ENCODE measurements at regions not wholly inside any gene's neighbourhood (a gene's known extent, or its start where the extent isn't known, plus 50 kb on each side); places are given as distances from the start of the nearest gene placed in this dataset.

DNA sequence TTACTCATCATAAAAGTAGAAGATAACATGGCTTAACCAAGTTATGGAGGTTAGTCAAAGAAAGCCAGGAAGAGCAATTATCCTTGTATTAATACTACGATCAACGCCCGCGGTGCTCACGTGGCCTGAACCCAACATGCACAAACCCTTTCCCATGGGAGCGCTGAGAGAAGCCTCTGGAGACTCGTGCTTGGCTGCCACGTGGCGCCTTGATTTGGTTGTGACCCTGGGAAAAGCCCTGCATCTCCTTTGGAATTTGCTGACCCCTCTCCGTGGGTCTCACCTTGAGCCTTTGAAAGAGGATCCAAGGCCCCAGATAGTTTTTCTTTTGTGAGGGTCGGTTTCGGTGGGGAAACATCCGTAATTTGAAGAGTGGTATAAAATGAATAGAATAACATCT lies 255.6 kb downstream of the DCDC2C start:
- Histone ChIP-seq H3K4me3 (no peak overlapping the region), H3K4me1 (no peaks in the 10 kb centered on the region), H3K9me3 (no peaks in the 10 kb centered on the region), H3K4me2 (no peak overlapping the region), H3K27ac (no peak overlapping the region)
- FAIRE-seq (no peak), ATAC-seq (peak in 1 of 2 experiments; percentile 28; a peak in 3 of 6 replicates), DNase-seq (ENCODE audit: low read depth in 1 of 2, low spot score in 1 of 2) (no peak)
- CTCF ChIA-PET = interaction anchor here (0.6 to 2.7 kb wide), 30 partner anchors 10 to 1407 kb away, joined by 3 to 18 read pairs (median 5); no protein-coding TSS in a partner anchor
- POLR2A ChIA-PET = interaction anchor here (1.0 kb wide), 1 partner anchor 96 kb away, joined by 3 read pairs; no protein-coding TSS in a partner anchor
- TF ChIP-seq RNF2 (IDR thresholded peaks at IDR 0.05; ENCODE audit: borderline replicate concordance, low read depth) (no peak), TP53 (CRISPR knock-in tag; IDR thresholded peaks at IDR 0.05) (no peak), SMC3 (IDR thresholded peaks at IDR 0.05) (no peak), ZSCAN20 (CRISPR knock-in tag; IDR thresholded peaks at IDR 0.05) (no peak), MYC (IDR thresholded peaks at IDR 0.05; ENCODE audit: borderline replicate concordance, low read length) (no peak), FOSL2 (IDR thresholded peaks at IDR 0.05) (no peak), FOSL2 (CRISPR knock-in tag; IDR thresholded peaks at IDR 0.05) (no peak), RARB (CRISPR knock-in tag; IDR thresholded peaks at IDR 0.05) (no peak), EHF (CRISPR knock-in tag; IDR thresholded peaks at IDR 0.05) (no peak), ZNF302 (CRISPR knock-in tag; IDR thresholded peaks at IDR 0.05) (no peak), ZFP36 (IDR thresholded peaks at IDR 0.05; ENCODE audit: borderline replicate concordance, partially characterized antibody) (no peak), JUNB (IDR thresholded peaks at IDR 0.05) (no peak)
- TF ChIP-seq, protein P1, sequence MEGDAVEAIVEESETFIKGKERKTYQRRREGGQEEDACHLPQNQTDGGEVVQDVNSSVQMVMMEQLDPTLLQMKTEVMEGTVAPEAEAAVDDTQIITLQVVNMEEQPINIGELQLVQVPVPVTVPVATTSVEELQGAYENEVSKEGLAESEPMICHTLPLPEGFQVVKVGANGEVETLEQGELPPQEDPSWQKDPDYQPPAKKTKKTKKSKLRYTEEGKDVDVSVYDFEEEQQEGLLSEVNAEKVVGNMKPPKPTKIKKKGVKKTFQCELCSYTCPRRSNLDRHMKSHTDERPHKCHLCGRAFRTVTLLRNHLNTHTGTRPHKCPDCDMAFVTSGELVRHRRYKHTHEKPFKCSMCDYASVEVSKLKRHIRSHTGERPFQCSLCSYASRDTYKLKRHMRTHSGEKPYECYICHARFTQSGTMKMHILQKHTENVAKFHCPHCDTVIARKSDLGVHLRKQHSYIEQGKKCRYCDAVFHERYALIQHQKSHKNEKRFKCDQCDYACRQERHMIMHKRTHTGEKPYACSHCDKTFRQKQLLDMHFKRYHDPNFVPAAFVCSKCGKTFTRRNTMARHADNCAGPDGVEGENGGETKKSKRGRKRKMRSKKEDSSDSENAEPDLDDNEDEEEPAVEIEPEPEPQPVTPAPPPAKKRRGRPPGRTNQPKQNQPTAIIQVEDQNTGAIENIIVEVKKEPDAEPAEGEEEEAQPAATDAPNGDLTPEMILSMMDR (IDR thresholded peaks at IDR 0.05) = no peak
- 37% methylated on average over 13 of the region's 13 CpGs for WGBS (ENCODE audit: missing lambda C conversion rate)

DNA sequence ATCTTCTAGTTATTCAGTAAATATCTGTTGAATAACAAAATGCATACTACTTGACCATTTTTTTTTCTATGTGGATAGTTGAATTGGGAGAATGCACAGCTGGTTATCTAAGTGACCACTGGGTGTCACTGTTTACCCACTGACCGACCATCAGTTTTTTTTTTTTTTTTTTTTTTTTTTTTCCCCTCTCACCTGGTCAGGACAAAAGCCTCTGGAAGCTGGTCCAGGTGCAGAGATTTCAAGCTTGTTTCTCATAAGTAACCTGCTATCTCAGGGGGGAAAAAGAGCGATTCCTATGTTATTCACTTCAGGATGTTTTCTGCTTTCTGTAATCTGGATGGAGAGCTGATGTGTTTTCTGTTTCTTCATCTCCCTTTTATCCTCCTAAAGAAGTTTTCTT lies 256.0 kb downstream of the DCDC2C start:
- no peak overlapping the region for H3K4me3 ChIP-seq
- POLR2A ChIA-PET = interaction anchor here (1.0 kb wide), 1 partner anchor 96 kb away, joined by 3 read pairs; no protein-coding TSS in a partner anchor
- FAIRE-seq (no peak), DNase-seq (ENCODE audit: low read depth in 1 of 2, low spot score in 1 of 2) (peak; percentile 40 to 46), ATAC-seq (peak; percentile 53 to 68; a peak in 4 of 6 replicates)
- H3K4me1 ChIP-seq = no peaks in the 10 kb centered on the region
- peak; percentile 91 for TF ChIP-seq RAD21 (conservative IDR thresholded peaks at IDR 0.05 in 1 of 2, IDR thresholded peaks at IDR 0.05 in 1 of 2)
- no peak for TF ChIP-seq CBX2 (IDR thresholded peaks at IDR 0.05; ENCODE audit: borderline replicate concordance, low read depth)
- TF ChIP-seq, protein P1 (IDR thresholded peaks at IDR 0.05) = peak; percentile 95
- TF ChIP-seq SMC3 (IDR thresholded peaks at IDR 0.05) = peak; percentile 82
- no peak for TF ChIP-seq ESRRA (IDR thresholded peaks at IDR 0.05; ENCODE audit: borderline replicate concordance, low read length)
- H3K9me3 ChIP-seq = no peaks in the 10 kb centered on the region
- H3K27ac ChIP-seq = no peak overlapping the region
- CTCF ChIA-PET = interaction anchor here (0.6 to 2.7 kb wide), 37 partner anchors 10 to 1696 kb away, joined by 3 to 18 read pairs (median 4); no protein-coding TSS in a partner anchor
- 0% methylated on average over 2 of the region's 2 CpGs for WGBS (ENCODE audit: missing lambda C conversion rate)
- no peak overlapping the region for H3K4me2 ChIP-seq

DNA sequence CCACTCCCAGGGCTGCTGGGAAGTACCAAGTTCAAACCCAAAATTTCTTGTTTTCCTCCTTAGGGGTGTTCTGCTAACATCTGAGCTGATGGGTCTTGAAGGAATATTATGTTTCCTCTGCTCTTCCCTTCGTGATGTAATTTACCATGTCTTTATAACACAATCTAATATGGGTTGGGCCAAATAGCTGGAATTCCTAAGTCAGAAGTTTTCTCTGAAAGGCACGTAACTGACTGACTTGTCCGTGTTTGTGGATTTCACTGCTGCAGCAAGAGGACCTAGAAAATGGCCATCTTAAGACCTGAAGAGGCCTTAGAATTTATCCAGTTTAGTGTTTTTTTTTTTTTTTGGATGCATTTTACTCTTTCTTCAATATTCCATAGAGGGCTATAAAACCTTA lies 256.7 kb downstream of the DCDC2C start:
- DNase-seq (ENCODE audit: low read depth in 1 of 2, low spot score in 1 of 2) = peak in 1 of 2 experiments; percentile 16
- POLR2A ChIA-PET = no interaction called here

More for the DNA sequence above, 256.7 kb downstream of the DCDC2C start:
- no peak overlapping the region for H3K4me2 ChIP-seq
- FAIRE-seq (no peak), ATAC-seq (peak; percentile 20 to 36; a peak in 3 of 6 replicates)
- TF ChIP-seq RAD21 (conservative IDR thresholded peaks at IDR 0.05 in 1 of 2, IDR thresholded peaks at IDR 0.05 in 1 of 2) = no peak
- TF ChIP-seq JUN (IDR thresholded peaks at IDR 0.05) = no peak
- TF ChIP-seq, protein P2, sequence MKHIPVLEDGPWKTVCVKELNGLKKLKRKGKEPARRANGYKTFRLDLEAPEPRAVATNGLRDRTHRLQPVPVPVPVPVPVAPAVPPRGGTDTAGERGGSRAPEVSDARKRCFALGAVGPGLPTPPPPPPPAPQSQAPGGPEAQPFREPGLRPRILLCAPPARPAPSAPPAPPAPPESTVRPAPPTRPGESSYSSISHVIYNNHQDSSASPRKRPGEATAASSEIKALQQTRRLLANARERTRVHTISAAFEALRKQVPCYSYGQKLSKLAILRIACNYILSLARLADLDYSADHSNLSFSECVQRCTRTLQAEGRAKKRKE (CRISPR knock-in tag; IDR thresholded peaks at IDR 0.05; ENCODE audit: low read depth) = no peak
- TF ChIP-seq POLR2A (IDR thresholded peaks at IDR 0.05; ENCODE audit: low read length) = no peak
- TF ChIP-seq HDAC2 (IDR thresholded peaks at IDR 0.05) = no peak
- 10% methylated on average over 3 of the region's 3 CpGs for WGBS (ENCODE audit: missing lambda C conversion rate)
- H3K4me3 ChIP-seq = no peak overlapping the region
- no peaks in the 10 kb centered on the region for H3K9me3 ChIP-seq
- CTCF ChIA-PET = interaction anchor here (0.6 to 2.7 kb wide), 19 partner anchors 11 to 1695 kb away, joined by 3 to 18 read pairs (median 7); no protein-coding TSS in a partner anchor
- H3K4me1 ChIP-seq = no peaks in the 10 kb centered on the region
- H3K27ac ChIP-seq = no peak overlapping the region
